ENCODE measurements at regions not wholly inside any gene's neighbourhood (a gene's known extent, or its start where the extent isn't known, plus 50 kb on each side); places are given as distances from the start of the nearest gene placed in this dataset.
"Not testable (repeated sequence)": the region's sequence is repeated elsewhere in the genome, so short reads cannot be mapped to it uniquely, and the experiment has no call there.

DNA sequence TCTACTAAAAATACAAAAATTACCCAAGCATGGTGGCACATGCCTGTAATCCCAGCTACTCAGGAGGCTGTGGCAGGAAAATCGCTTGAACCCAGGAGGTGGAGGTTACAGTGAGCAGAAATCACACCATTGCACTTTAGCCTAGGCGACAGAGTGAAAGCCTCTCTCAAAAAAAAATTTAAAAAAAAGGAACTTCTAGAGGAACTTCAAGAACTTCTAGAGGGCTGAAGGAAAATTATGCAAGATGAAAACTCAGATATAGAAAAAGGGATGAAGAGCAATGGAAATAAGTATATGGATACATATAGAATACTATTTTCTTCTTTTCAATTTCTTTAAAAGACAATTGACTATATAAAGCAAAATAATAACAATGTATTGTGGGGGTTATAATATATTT lies 51.2 kb upstream of the PRR5 start:
- no peak overlapping the region for H3K4me3 ChIP-seq (ENCODE audit: extremely low read depth, insufficient read depth, low read length, poor library complexity, severe bottlenecking)
- peaks cover 2% of the 10 kb centered on the region for H3K9me3 ChIP-seq (ENCODE audit: control insufficient read depth, low read length)
- no peak overlapping the region for H3K27ac ChIP-seq (ENCODE audit: low read depth, low read length, severe bottlenecking)
- no peaks in the 10 kb centered on the region for H3K36me3 ChIP-seq (ENCODE audit: control insufficient read depth, insufficient read depth, low read length)
- 75 to 86% methylated on average over 1 of the region's 2 CpGs for WGBS, 2 experiments (ENCODE audit: insufficient coverage in 2 of 2)
- H3K4me1 ChIP-seq (ENCODE audit: control insufficient read depth, insufficient read depth, low read length, poor library complexity, severe bottlenecking): peaks cover 4% of the 10 kb centered on the region

DNA sequence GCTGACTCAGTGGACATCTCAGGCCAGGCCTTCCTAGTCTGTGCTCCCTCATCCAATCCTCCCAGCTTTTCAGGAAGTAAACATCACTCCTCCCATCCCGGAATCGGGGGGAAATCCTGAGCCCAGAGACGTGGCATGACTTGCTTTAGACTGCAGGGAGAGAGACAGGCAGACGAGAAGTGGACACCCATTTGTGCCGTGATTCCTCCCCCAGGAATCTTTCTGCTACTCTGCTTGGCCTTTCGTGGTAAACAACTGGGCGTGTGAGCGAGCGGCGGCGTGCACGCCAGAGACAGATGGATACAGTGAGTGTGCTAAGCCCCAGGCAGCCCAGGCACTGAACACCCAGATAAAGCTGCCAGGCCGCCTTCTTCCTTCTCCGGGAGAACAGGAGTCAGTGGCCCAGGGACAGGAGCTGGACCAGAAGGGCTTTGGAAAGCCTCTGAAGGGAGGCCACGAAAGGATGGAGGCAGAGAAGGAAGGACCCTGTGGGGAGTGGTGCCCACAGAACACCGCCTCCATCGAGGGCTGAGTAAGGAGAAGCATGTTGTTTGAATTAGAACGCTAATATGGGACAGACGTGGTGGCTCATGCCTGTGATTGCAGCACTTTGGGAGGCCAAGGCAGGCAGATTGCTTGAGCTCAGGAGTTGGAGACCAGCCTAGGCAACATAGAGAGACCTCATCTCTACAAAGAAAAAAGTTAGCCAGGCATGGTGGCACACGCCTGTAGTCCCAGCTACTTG lies 53.0 kb upstream of the PRR5 start:
- peaks cover 2% of the 10 kb centered on the region for H3K9me3 ChIP-seq (ENCODE audit: control insufficient read depth, low read length)
- 91 to 92% methylated on average over 14 to 20 of the region's 20 CpGs for WGBS, 2 experiments (ENCODE audit: insufficient coverage in 2 of 2)
- no peaks in the 10 kb centered on the region for H3K36me3 ChIP-seq (ENCODE audit: control insufficient read depth, insufficient read depth, low read length)
- no peak overlapping the region for H3K4me3 ChIP-seq (ENCODE audit: extremely low read depth, insufficient read depth, low read length, poor library complexity, severe bottlenecking)
- no peak overlapping the region for H3K27ac ChIP-seq (ENCODE audit: low read depth, low read length, severe bottlenecking)
- H3K4me1 ChIP-seq (ENCODE audit: control insufficient read depth, insufficient read depth, low read length, poor library complexity, severe bottlenecking): peaks cover 4% of the 10 kb centered on the region

DNA sequence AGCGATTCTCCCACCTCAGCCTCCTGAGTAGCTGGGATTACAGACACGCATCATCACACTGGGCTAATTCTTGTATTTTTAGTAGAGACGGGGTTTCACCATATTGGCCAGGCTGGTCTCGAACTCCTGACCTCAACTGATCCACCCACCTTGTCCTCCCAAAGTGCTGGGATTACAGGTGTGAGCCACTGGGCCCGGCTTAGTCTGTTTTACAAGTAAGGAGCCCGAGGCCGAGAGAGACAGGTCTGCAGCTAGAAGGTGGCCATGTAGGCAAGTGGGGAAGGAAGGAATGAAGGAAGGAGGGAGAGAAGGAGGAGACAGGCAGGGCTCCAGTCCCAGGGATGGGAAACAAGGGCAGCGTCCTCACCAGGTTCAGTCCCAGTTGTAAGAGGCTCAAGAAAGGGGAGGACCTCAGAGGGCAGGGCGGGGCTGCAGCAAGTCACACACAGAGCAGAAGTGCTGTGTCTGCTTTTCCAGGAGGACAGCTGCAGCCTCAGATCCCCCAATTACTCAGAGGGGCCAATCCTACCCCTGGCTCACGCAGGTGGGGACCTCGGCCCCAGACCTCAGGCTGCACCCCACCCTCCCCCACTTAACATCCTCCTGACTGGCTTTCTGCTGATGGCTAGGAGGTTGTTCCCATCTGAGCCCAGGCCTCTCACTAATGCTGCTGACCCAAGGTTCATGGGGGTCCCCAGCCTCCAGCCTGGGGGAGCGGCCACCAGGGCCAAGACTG lies 53.8 kb upstream of the PRR5 start:
- Histone ChIP-seq H3K4me3 (ENCODE audit: extremely low read depth, insufficient read depth, low read length, poor library complexity, severe bottlenecking) (no peak overlapping the region), H3K36me3 (ENCODE audit: control insufficient read depth, insufficient read depth, low read length) (no peaks in the 10 kb centered on the region), H3K27ac (ENCODE audit: low read depth, low read length, severe bottlenecking) (no peak overlapping the region), H3K9me3 (ENCODE audit: control insufficient read depth, low read length) (peaks cover 2% of the 10 kb centered on the region), H3K4me1 (ENCODE audit: control insufficient read depth, insufficient read depth, low read length, poor library complexity, severe bottlenecking) (peaks cover 4% of the 10 kb centered on the region)
- WGBS, 2 experiments (ENCODE audit: insufficient coverage in 2 of 2): 78 to 82% methylated on average over 10 to 11 of the region's 12 CpGs

DNA sequence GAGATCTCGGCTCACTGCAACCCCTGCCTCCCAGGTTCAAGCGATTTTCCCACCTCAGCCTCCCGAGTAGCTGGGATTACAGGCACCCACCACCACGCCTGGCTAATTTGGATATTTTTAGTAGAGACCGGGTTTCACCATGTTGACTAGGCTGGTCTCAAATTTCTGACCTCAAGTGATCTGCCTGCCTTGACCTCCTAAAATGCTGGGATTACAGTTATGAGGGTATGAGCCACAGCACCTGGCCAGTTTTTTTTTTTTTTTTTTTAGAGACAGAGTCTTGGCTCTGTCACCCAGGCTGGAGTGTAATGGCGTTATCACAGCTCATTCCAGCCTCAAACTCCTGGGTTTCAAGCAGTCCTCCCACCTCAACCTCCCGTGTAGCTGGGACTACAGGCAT lies 54.9 kb upstream of the PRR5 start:
- no peaks in the 10 kb centered on the region for H3K36me3 ChIP-seq (ENCODE audit: control insufficient read depth, insufficient read depth, low read length)
- no peak overlapping the region for H3K4me3 ChIP-seq (ENCODE audit: extremely low read depth, insufficient read depth, low read length, poor library complexity, severe bottlenecking)
- H3K4me1 ChIP-seq (ENCODE audit: control insufficient read depth, insufficient read depth, low read length, poor library complexity, severe bottlenecking): peaks cover 4% of the 10 kb centered on the region
- peaks cover 1% of the 10 kb centered on the region for H3K9me3 ChIP-seq (ENCODE audit: control insufficient read depth, low read length)
- no peak overlapping the region for H3K27ac ChIP-seq (ENCODE audit: low read depth, low read length, severe bottlenecking)
- WGBS, 2 experiments (ENCODE audit: insufficient coverage in 2 of 2): 83 to 93% methylated on average over 4 to 6 of the region's 7 CpGs

DNA sequence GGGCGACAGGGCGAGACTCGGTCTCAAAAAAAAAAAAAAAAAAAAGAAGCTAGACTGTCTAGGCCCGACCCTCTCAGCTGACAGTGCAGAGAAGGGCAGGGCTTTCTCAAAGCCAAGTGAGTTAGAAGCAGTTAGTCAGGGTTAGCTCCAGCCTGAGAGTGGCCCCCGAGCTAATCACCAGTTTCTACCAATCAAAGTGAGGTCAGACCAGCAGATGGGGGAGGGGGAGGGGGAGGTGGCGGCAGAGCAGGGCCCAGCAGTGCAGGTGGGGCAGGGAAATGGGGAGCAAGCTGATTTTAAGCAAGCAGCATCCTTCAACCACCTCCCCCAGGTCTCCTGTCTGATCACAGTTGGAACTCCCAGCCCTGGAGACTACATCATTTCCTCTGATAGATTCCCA lies 55.3 kb upstream of the PRR5 start:
- Histone ChIP-seq H3K4me1 (ENCODE audit: control insufficient read depth, insufficient read depth, low read length, poor library complexity, severe bottlenecking) (peaks cover 4% of the 10 kb centered on the region), H3K9me3 (ENCODE audit: control insufficient read depth, low read length) (no peaks in the 10 kb centered on the region), H3K36me3 (ENCODE audit: control insufficient read depth, insufficient read depth, low read length) (no peaks in the 10 kb centered on the region), H3K4me3 (ENCODE audit: extremely low read depth, insufficient read depth, low read length, poor library complexity, severe bottlenecking) (no peak overlapping the region), H3K27ac (ENCODE audit: low read depth, low read length, severe bottlenecking) (no peak overlapping the region)
- WGBS, 2 experiments (ENCODE audit: insufficient coverage in 2 of 2): 93 to 100% methylated on average over 3 to 4 of the region's 6 CpGs

DNA sequence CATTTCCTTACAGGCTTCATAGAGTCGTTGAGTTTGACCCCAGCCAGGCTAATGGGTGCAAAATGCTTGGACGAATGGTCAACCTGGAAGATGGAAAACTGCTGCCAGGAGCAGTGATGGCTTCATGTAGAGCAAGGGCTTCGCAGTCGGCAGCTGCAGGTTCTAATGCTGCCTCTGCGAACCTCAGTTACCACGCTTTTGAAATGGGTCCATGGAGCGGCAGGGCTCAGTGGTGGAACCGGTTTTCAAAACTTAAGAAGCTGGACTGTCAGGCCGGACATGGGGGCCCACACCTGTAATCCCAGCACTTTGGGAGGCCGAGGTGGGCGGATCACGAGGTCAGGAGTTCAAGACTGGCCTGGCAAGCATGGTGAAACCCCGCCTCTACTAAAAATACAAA lies 55.9 kb upstream of the PRR5 start:
- H3K27ac ChIP-seq (ENCODE audit: low read depth, low read length, severe bottlenecking): no peak overlapping the region
- H3K4me3 ChIP-seq (ENCODE audit: extremely low read depth, insufficient read depth, low read length, poor library complexity, severe bottlenecking): no peak overlapping the region
- peaks cover 4% of the 10 kb centered on the region for H3K4me1 ChIP-seq (ENCODE audit: control insufficient read depth, insufficient read depth, low read length, poor library complexity, severe bottlenecking)
- WGBS, 2 experiments (ENCODE audit: insufficient coverage in 2 of 2): 90 to 98% methylated on average over 13 of the region's 13 CpGs
- no peaks in the 10 kb centered on the region for H3K9me3 ChIP-seq (ENCODE audit: control insufficient read depth, low read length)
- H3K36me3 ChIP-seq (ENCODE audit: control insufficient read depth, insufficient read depth, low read length): no peaks in the 10 kb centered on the region

DNA sequence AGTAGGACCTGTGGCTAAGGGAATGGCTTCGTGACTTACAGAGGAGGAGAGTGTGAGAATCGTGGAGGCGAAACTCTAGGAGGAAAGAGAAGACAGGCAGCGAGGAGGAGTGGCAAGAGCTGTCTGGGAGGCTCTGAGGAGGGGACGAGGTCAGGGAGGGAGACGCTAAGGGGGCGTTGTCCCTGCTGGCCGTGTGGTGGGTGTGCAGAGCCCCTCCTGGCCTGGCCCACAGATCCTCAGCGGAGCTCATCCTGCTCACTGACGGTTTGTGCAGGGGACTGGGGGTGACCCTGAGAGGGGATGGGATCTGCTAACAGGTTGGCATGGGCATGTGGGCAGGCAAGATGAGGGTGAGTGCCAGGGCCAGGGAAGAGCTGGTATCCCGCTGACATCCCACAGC lies 56.5 kb upstream of the PRR5 start:
- 87 to 91% methylated on average over 6 to 11 of the region's 11 CpGs for WGBS, 2 experiments (ENCODE audit: insufficient coverage in 2 of 2)
- H3K27ac ChIP-seq (ENCODE audit: low read depth, low read length, severe bottlenecking): no peak overlapping the region
- no peaks in the 10 kb centered on the region for H3K9me3 ChIP-seq (ENCODE audit: control insufficient read depth, low read length)
- no peak overlapping the region for H3K4me3 ChIP-seq (ENCODE audit: extremely low read depth, insufficient read depth, low read length, poor library complexity, severe bottlenecking)
- no peaks in the 10 kb centered on the region for H3K36me3 ChIP-seq (ENCODE audit: control insufficient read depth, insufficient read depth, low read length)
- H3K4me1 ChIP-seq (ENCODE audit: control insufficient read depth, insufficient read depth, low read length, poor library complexity, severe bottlenecking): peaks cover 7% of the 10 kb centered on the region

DNA sequence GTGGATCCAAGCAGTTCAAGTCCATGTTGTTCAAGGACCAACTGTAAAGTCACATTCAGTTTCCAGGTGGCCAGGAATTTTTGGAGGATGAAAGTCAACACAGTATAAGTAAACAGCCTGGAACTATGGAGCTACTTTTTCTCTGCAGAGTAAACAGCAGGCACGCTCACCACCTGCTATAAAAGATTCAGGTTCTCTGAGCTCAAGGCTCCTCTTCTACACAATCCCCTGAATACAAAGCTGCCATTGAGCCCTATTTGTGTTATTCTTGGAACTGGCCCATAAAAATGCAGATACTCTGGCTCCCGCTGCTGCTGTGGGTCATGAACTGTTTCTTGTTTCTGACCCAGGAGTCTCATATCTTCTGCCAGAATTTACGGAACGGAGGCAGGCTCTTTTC lies 56.9 kb upstream of the PRR5 start:
- Histone ChIP-seq H3K27ac (ENCODE audit: low read depth, low read length, severe bottlenecking) (no peak overlapping the region), H3K4me3 (ENCODE audit: extremely low read depth, insufficient read depth, low read length, poor library complexity, severe bottlenecking) (no peak overlapping the region), H3K4me1 (ENCODE audit: control insufficient read depth, insufficient read depth, low read length, poor library complexity, severe bottlenecking) (peaks cover 11% of the 10 kb centered on the region), H3K36me3 (ENCODE audit: control insufficient read depth, insufficient read depth, low read length) (no peaks in the 10 kb centered on the region), H3K9me3 (ENCODE audit: control insufficient read depth, low read length) (no peaks in the 10 kb centered on the region)
- 94 to 100% methylated on average over 2 to 4 of the region's 4 CpGs for WGBS, 2 experiments (ENCODE audit: insufficient coverage in 2 of 2)

DNA sequence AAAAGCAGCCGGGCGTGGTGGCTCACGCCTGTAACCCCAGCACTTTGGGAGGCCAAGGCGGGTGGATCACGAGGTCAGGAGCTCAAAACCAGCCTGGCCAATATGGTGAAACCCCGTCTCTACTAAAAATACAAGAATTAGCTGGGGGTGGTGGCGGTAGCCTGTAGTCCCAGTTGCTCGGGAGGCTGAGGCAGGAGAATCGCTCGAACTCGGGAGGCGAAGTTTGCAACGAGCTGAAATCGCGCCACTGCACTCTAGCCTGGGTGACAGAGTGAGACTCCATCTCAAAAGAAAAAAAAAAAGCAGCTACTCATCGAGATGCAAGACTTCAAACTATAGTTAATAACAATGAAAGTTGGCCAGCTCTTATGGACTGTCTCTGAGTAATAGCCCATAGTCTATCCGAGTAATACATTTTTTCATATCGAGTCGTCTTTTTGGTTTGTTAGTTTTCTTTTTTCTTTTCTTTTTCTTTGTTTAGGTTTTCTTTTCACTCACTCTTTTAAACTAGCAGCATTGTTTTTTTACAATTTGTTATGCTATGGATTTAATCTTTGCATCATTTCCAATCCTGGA lies 58.4 kb upstream of the PRR5 start:
- not testable (repeated sequence) for H3K36me3 ChIP-seq (ENCODE audit: control insufficient read depth, insufficient read depth, low read length); H3K9me3 ChIP-seq (ENCODE audit: control insufficient read depth, low read length); H3K27ac ChIP-seq (ENCODE audit: low read depth, low read length, severe bottlenecking); H3K4me3 ChIP-seq (ENCODE audit: extremely low read depth, insufficient read depth, low read length, poor library complexity, severe bottlenecking)
- H3K4me1 ChIP-seq (ENCODE audit: control insufficient read depth, insufficient read depth, low read length, poor library complexity, severe bottlenecking): peaks cover 23% of the 10 kb centered on the region
- 93 to 97% methylated on average over 12 to 14 of the region's 19 CpGs for WGBS, 2 experiments (ENCODE audit: insufficient coverage in 2 of 2)

DNA sequence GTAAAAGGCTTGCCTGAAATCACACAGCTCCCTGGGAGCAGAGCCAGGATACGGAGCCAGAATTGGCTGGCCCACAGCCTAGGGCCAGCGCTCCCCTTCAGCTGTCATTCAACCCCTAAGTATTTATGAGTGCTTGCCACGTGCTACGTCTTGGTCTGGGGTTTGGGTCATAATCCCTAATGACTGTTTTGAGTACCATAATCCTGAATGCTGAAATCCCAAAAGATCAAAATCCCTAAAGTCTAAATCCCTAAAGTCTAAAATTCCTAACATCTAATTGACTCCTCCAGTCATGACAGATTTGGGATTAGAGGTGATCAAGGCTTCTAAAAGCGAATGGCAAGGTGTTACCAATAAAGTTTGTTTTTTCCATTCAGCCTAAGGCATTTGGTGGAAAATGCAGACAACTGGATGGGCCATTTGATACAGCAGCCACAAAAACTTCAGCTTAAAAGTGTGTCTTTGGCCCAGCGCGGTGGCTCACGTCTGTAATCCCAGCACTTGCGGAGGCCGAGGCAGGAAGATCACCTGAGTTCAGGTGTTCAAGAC lies 59.8 kb upstream of the PRR5 start:
- H3K36me3 ChIP-seq (ENCODE audit: control insufficient read depth, insufficient read depth, low read length): no peaks in the 10 kb centered on the region
- peaks cover 27% of the 10 kb centered on the region for H3K4me1 ChIP-seq (ENCODE audit: control insufficient read depth, insufficient read depth, low read length, poor library complexity, severe bottlenecking)
- no peak overlapping the region for H3K4me3 ChIP-seq (ENCODE audit: extremely low read depth, insufficient read depth, low read length, poor library complexity, severe bottlenecking)
- H3K27ac ChIP-seq (ENCODE audit: low read depth, low read length, severe bottlenecking): no peak overlapping the region
- H3K9me3 ChIP-seq (ENCODE audit: control insufficient read depth, low read length): no peaks in the 10 kb centered on the region
- WGBS, 2 experiments (ENCODE audit: insufficient coverage in 2 of 2): 81 to 94% methylated on average over 6 to 8 of the region's 10 CpGs

Data from mesodermal cell (in vitro differentiated cells).